ENCODE measurements at regions not wholly inside any gene's neighbourhood (a gene's known extent, or its start where the extent isn't known, plus 50 kb on each side); places are given as distances from the start of the nearest gene placed in this dataset.

DNA sequence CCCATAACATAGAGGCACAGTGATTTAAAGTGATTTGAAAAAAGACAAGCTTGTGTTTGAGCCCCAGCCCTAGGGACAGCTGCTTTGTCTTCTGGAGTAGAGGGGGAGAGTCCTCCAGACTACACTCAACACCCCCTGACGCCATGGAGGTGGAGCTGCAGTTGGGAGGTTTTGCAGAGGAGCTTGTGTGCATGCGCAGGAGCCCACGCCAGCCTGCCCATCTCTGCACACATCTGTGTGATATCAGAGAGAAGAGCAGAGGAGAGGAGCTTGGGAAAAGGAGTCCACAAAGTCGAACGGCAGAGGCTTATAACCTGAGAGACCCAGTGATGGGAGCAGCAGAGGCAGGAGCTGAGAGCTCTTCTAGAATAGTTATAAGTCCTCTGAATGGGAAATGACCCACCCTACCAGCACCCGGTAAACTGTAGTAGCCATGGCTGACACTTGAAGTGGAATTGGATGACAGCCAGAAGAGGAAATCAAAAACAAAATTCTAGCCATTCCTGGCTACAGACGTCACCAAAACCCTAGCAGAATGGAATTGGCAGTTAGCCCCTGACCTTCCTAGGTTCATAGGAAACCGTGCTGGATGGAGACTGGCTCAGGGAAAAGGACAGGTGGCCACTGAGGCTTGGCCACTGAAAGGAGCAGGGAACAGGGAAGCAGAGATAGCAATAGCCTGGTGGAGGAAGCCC lies 185.1 kb upstream of the VASH1 start:
- in situ Hi-C loops (cut with HindIII; ENCODE audit: low pct_ligation_motif_present, low sequenced_read_pairs) = no loop called here
- TF ChIP-seq, protein P1, sequence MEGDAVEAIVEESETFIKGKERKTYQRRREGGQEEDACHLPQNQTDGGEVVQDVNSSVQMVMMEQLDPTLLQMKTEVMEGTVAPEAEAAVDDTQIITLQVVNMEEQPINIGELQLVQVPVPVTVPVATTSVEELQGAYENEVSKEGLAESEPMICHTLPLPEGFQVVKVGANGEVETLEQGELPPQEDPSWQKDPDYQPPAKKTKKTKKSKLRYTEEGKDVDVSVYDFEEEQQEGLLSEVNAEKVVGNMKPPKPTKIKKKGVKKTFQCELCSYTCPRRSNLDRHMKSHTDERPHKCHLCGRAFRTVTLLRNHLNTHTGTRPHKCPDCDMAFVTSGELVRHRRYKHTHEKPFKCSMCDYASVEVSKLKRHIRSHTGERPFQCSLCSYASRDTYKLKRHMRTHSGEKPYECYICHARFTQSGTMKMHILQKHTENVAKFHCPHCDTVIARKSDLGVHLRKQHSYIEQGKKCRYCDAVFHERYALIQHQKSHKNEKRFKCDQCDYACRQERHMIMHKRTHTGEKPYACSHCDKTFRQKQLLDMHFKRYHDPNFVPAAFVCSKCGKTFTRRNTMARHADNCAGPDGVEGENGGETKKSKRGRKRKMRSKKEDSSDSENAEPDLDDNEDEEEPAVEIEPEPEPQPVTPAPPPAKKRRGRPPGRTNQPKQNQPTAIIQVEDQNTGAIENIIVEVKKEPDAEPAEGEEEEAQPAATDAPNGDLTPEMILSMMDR (IDR thresholded peaks at IDR 0.05; ENCODE audit: low read depth, low read length, missing control alignments) = no peak
- Histone ChIP-seq H3K27ac (no peak overlapping the region), H3K36me3 (replicated peaks) (no peaks in the 10 kb centered on the region), H3K27me3 (replicated peaks) (no peaks in the 10 kb centered on the region), H3K4me3 (ENCODE audit: low read depth, low read length) (no peak overlapping the region)
- DNase-seq = no peak

DNA sequence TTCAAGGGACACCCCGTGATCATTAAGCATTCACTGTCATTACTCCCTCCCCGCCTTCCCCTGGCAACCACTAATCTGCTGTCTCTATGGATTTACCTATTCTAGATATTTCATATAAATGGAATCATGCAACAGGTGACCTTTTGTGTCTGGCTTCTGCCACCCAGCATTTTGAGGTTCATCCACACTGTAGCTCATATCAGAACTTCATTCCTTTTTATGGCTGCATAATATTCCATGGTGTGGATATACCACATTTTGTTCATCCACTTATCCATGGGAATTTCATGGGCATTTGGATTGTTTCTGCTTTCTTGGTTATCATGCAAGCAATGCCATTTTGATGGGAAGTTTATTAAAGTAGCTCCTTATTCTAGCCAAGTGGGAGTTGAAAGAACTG lies 184.2 kb upstream of the VASH1 start:
- in situ Hi-C loops (cut with HindIII; ENCODE audit: low pct_ligation_motif_present, low sequenced_read_pairs) = no loop called here
- no peaks in the 10 kb centered on the region for H3K36me3 ChIP-seq (replicated peaks)
- no peak for DNase-seq
- no peaks in the 10 kb centered on the region for H3K27me3 ChIP-seq (replicated peaks)
- H3K4me3 ChIP-seq (ENCODE audit: low read depth, low read length) = no peak overlapping the region
- TF ChIP-seq, protein P1 (IDR thresholded peaks at IDR 0.05; ENCODE audit: low read depth, low read length, missing control alignments) = no peak
- H3K27ac ChIP-seq = no peak overlapping the region

DNA sequence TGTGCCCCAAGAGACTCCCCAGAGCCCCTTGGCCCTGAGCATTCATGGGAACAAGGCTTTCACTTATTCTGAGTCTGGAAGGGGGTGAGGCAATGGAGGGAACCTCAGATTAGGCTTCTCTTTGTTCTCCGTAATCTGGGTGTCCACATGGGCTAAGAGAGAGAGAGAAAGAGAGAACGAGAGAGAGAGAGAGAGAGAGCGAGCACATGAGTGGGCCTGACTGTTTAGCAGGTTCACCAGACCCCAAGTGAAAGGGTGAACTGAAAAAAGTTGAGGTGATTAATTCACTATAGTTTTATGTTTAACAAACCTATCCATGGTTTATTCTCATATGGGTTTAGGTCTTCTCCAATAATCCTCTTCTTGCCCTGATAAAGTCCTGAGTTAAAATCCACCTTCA lies 183.4 kb upstream of the VASH1 start:
- Histone ChIP-seq H3K27me3 (replicated peaks) (no peaks in the 10 kb centered on the region), H3K27ac (no peak overlapping the region), H3K36me3 (replicated peaks) (no peaks in the 10 kb centered on the region), H3K4me3 (ENCODE audit: low read depth, low read length) (no peak overlapping the region)
- in situ Hi-C loops (cut with HindIII; ENCODE audit: low pct_ligation_motif_present, low sequenced_read_pairs) = no loop called here
- DNase-seq = no peak
- TF ChIP-seq, protein P1 (IDR thresholded peaks at IDR 0.05; ENCODE audit: low read depth, low read length, missing control alignments) = no peak

DNA sequence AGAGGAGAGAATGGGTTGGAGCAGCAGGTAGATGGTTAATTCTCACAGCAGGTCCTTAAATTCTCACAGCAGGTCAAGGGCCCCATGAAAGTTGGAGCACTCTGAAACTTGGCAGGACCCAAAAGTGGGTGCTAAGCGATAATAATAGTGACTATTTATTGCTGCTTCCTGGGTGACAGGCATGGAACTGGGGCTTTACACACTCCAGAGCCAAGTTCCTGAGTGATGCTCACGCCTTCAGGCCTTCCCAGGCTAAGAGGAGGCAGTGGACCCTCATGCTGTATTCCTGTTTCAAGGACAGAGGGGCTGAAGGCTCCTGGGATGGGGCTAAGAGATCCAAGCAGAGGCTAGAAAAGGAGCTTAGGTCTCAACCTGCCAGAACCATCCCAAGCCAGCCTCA lies 180.9 kb upstream of the VASH1 start:
- H3K27ac ChIP-seq = no peak overlapping the region
- H3K36me3 ChIP-seq (replicated peaks) = no peaks in the 10 kb centered on the region
- no peak for DNase-seq
- H3K27me3 ChIP-seq (replicated peaks) = no peaks in the 10 kb centered on the region
- TF ChIP-seq, protein P1 (IDR thresholded peaks at IDR 0.05; ENCODE audit: low read depth, low read length, missing control alignments) = no peak
- H3K4me3 ChIP-seq (ENCODE audit: low read depth, low read length) = no peak overlapping the region
- in situ Hi-C loops (cut with HindIII; ENCODE audit: low pct_ligation_motif_present, low sequenced_read_pairs) = no loop called here

DNA sequence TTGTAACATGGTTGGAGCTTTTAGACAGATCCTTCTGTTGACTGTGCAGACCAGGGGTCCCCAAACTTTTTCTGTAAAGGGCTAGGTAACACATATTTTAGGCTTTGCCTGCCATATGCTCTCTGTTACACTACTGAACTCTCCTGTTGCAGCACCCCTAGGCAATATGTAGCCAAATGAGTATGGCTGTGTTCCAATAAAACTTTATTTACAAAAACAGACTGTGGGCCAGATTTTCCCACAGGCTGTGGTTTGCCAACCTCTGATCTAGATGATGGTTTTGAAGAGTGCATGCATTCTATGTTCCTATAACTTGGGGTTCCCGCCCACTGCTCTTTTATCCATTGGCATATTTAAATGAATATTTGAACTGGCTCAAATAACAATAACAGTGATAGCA lies 180.3 kb upstream of the VASH1 start:
- H3K36me3 ChIP-seq (replicated peaks) = no peaks in the 10 kb centered on the region
- H3K27me3 ChIP-seq (replicated peaks) = no peaks in the 10 kb centered on the region
- TF ChIP-seq, protein P1 (IDR thresholded peaks at IDR 0.05; ENCODE audit: low read depth, low read length, missing control alignments) = no peak
- in situ Hi-C loops (cut with HindIII; ENCODE audit: low pct_ligation_motif_present, low sequenced_read_pairs) = no loop called here
- no peak overlapping the region for H3K4me3 ChIP-seq (ENCODE audit: low read depth, low read length)
- DNase-seq = no peak
- H3K27ac ChIP-seq = no peak overlapping the region

DNA sequence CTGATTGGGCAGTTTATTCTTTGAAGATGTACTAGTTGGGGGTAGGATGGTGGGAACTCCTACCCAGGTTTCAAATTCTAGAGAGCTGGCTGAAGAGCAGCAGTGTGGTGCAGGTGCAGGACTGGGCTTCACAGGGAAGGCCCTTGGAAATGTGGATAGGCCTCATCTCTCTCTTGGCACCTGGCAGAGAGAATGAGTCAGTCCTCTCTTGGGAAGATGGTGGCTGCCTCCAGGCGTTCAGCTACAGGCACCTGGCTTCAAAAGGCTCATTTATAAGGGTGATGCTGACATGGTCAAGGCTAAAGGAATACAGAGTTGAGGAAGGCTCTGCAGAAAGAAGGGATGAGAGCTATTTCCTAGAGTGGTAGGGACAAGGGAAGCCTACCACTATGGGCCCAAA lies 179.7 kb upstream of the VASH1 start:
- Histone ChIP-seq H3K36me3 (replicated peaks) (no peaks in the 10 kb centered on the region), H3K4me3 (ENCODE audit: low read depth, low read length) (no peak overlapping the region), H3K27ac (no peak overlapping the region), H3K27me3 (replicated peaks) (no peaks in the 10 kb centered on the region)
- in situ Hi-C loops (cut with HindIII; ENCODE audit: low pct_ligation_motif_present, low sequenced_read_pairs) = no loop called here
- TF ChIP-seq, protein P1 (IDR thresholded peaks at IDR 0.05; ENCODE audit: low read depth, low read length, missing control alignments) = no peak
- DNase-seq = no peak
